HEK293T (cell line): ENCODE measurements at regions not wholly inside any gene's neighbourhood (a gene's known extent, or its start where the extent isn't known, plus 50 kb on each side); places are given as distances from the start of the nearest gene placed in this dataset.

Source experiments
- ARNT ChIP-seq: fragments of 450-650 bp; IDR thresholded peaks from 2 replicates; pipeline ENCODE4 v1.6.1; 2017; ENCODE audit warnings: mild to moderate bottlenecking
- BHLHE40 ChIP-seq: fragments of 450-650 bp; IDR thresholded peaks from 2 replicates; pipeline ENCODE4 v1.6.1; 2016; ENCODE audit warnings: mild to moderate bottlenecking, moderate library complexity, borderline replicate concordance
- FOXK2 ChIP-seq: fragments of 450-650 bp; IDR thresholded peaks from 2 replicates; pipeline ENCODE4 v1.6.1; 2016; ENCODE audit warnings: mild to moderate bottlenecking
- FOXM1 ChIP-seq: fragments of 450-650 bp; IDR thresholded peaks from 2 replicates; pipeline ENCODE4 v1.6.1; 2017; ENCODE audit warnings: mild to moderate bottlenecking, borderline replicate concordance
- HDGF ChIP-seq: fragments of 450-650 bp; IDR thresholded peaks from 2 replicates; pipeline ENCODE4 v1.6.1; 2017; ENCODE audit warnings: antibody characterized with exemption, borderline replicate concordance
- SP1 ChIP-seq: fragments of 450-650 bp; IDR thresholded peaks from 2 replicates; pipeline ENCODE4 v1.6.1; 2017
- TARDBP ChIP-seq: fragments of 450-650 bp; IDR thresholded peaks from 2 replicates; pipeline ENCODE4 v1.6.1; 2016
- ZNF384 ChIP-seq: fragments of 450-650 bp; IDR thresholded peaks from 2 replicates; pipeline ENCODE4 v1.6.1; 2016
- TF ChIP-seq, protein P1 (sequence below): fragments of 450-650 bp; IDR thresholded peaks from 2 replicates; pipeline ENCODE4 v1.6.1; 2016

DNA sequence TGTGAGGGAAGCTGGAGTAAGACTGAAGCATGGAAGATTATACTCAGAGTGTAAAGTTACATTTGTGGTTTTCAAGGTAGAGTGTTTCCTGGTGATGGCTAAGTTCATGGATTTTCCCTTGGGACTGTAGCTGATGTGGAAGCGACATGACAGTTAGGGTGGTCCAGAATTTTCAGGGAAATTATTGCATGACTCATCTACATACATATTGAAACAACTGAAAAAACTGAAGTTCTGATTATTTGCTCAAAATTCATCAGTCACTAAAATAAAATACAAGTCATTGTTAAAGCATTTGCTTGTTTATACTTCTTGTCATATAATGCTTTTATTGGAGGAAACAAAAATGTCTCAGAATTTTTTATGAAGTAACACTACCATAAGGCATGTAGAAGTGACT, 700.0 kb downstream of the RFPL4B start:
- TF ChIP-seq ZNF384 (no peak), HDGF (no peak), BHLHE40 (no peak), SP1 (no peak), FOXK2 (no peak), FOXM1 (no peak), ARNT (no peak), TARDBP (no peak)
- TF ChIP-seq, protein P1, sequence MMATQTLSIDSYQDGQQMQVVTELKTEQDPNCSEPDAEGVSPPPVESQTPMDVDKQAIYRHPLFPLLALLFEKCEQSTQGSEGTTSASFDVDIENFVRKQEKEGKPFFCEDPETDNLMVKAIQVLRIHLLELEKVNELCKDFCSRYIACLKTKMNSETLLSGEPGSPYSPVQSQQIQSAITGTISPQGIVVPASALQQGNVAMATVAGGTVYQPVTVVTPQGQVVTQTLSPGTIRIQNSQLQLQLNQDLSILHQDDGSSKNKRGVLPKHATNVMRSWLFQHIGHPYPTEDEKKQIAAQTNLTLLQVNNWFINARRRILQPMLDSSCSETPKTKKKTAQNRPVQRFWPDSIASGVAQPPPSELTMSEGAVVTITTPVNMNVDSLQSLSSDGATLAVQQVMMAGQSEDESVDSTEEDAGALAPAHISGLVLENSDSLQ: no peak
